Testis (tissue), 2 donors: ENCODE measurements at regions not wholly inside any gene's neighbourhood (a gene's known extent, or its start where the extent isn't known, plus 50 kb on each side); places are given as distances from the start of the nearest gene placed in this dataset.

Source experiments
- DNase-seq: peaks from one replicate; pipeline ENCODE4 v3.0.0-alpha.2; 2019
- H3K27ac ChIP-seq, 2 donors: fragments of 200-600 bp; sonication (generic); one replicate each; pipeline ENCODE4 v1.5.1; 2019
- H3K27me3 ChIP-seq: fragments of 200-600 bp; sonication (generic); one replicate; pipeline ENCODE4 v1.5.1; 2019
- H3K36me3 ChIP-seq: fragments of 200-600 bp; sonication (generic); one replicate; pipeline ENCODE4 v1.5.1; 2017; ENCODE audit warnings: low read depth; ENCODE audit errors: missing control alignments
- H3K4me1 ChIP-seq: fragments of 200-600 bp; sonication (generic); one replicate; pipeline ENCODE4 v1.5.1; 2019
- H3K4me3 ChIP-seq, 2 donors: fragments of 200-600 bp; sonication (generic); one replicate each; pipeline ENCODE4 v1.5.1; 2017 to 2019
- H3K9me3 ChIP-seq: fragments of 200-600 bp; sonication (generic); one replicate; pipeline ENCODE4 v1.5.1; 2017
- CTCF ChIP-seq, 3 experiments: fragments of 450-650 bp in 2 of 3; fragments of 200-600 bp in 1 of 3; sonication (generic) in 1 of 3; IDR thresholded peaks; one replicate each; pipeline ENCODE4 v1.5.1; 2016 to 2019; ENCODE audit warnings: antibody characterized with exemption in 3 of 3, mild to moderate bottlenecking in 2 of 3, moderate library complexity in 1 of 3
- POLR2A ChIP-seq: fragments of 450-650 bp; IDR thresholded peaks from one replicate; pipeline ENCODE4 v1.6.1; 2017; ENCODE audit warnings: antibody characterized with exemption, mild to moderate bottlenecking, moderate library complexity
- WGBS, 2 donors: methylation state at CpG; one replicate each; pipeline ENCODE4 v1.1.5; 2018; 5-methylcytosine and 5-hydroxymethylcytosine counted together
- intact Hi-C: fragments of 100-400 bp; cut with DNase I; formaldehyde crosslinking; loops from one replicate; pipeline ENCODE4 v1.15.1; 2023; ENCODE audit warnings: low total_unique reads

- Histone ChIP-seq H3K36me3 (no peaks in the 10 kb centered on the region), H3K27ac (no peak overlapping the region), H3K9me3 (no peaks in the 10 kb centered on the region), H3K4me1 (no peaks in the 10 kb centered on the region), H3K27me3 (no peaks in the 10 kb centered on the region), H3K4me3 (no peak overlapping the region)
- intact Hi-C loops, result no loop called here
- DNase-seq, result no peak
- 51 to 66% methylated on average over 1 of the region's 1 CpG for WGBS, 2 donors
- TF ChIP-seq CTCF (IDR thresholded peaks at IDR 0.05) (no peak), POLR2A (no peak)
Observed at GRCh38 chr13:62185631-62186255, 770.1 kb upstream of the PCDH20 start.

GRCh38 chr13:62176051-62176450 lies 760.4 kb upstream of the PCDH20 start:
- intact Hi-C loops, result no loop called here
- 88 to 92% methylated on average over 3 of the region's 3 CpGs for WGBS, 2 donors
- Histone ChIP-seq H3K9me3 (no peaks in the 10 kb centered on the region), H3K27ac (no peak overlapping the region), H3K27me3 (no peaks in the 10 kb centered on the region), H3K36me3 (no peaks in the 10 kb centered on the region), H3K4me3 (no peak overlapping the region), H3K4me1 (no peaks in the 10 kb centered on the region)
- no peak for DNase-seq
- TF ChIP-seq POLR2A (no peak), CTCF (IDR thresholded peaks at IDR 0.05) (no peak)

- TF ChIP-seq POLR2A (no peak), CTCF (IDR thresholded peaks at IDR 0.05) (no peak)
Observed at GRCh38 chr13:62173958-62174357, 758.3 kb upstream of the PCDH20 start.

GRCh38 chr13:62171697-62172096 lies 756.0 kb upstream of the PCDH20 start:
- Histone ChIP-seq H3K27ac (no peak overlapping the region), H3K9me3 (no peaks in the 10 kb centered on the region), H3K27me3 (no peaks in the 10 kb centered on the region), H3K4me3 (no peak overlapping the region), H3K4me1 (no peaks in the 10 kb centered on the region), H3K36me3 (no peaks in the 10 kb centered on the region)
- intact Hi-C loops, result no loop called here
- 66 to 87% methylated on average over 2 of the region's 2 CpGs for WGBS, 2 donors
- no peak for DNase-seq
- no peak for TF ChIP-seq POLR2A
- TF ChIP-seq CTCF (IDR thresholded peaks at IDR 0.05), result no peak

More at GRCh38 chr13:62173958-62174357, 758.3 kb upstream of the PCDH20 start:
- no peaks in the 10 kb centered on the region for H3K36me3 ChIP-seq
- H3K9me3 ChIP-seq, result no peaks in the 10 kb centered on the region
- no peak overlapping the region for H3K27ac ChIP-seq
- no peak overlapping the region for H3K4me3 ChIP-seq
- H3K4me1 ChIP-seq, result no peaks in the 10 kb centered on the region
- no peaks in the 10 kb centered on the region for H3K27me3 ChIP-seq
- intact Hi-C loops, result no loop called here
- DNase-seq, result no peak

GRCh38 chr13:62168891-62169290 lies 753.2 kb upstream of the PCDH20 start:
- TF ChIP-seq CTCF (IDR thresholded peaks at IDR 0.05) (no peak), POLR2A (no peak)
- 95 to 100% methylated on average over 4 to 13 of the region's 13 CpGs for WGBS, 2 donors
- Histone ChIP-seq H3K4me3 (no peak overlapping the region), H3K9me3 (no peaks in the 10 kb centered on the region), H3K4me1 (no peaks in the 10 kb centered on the region), H3K27ac (no peak overlapping the region), H3K36me3 (no peaks in the 10 kb centered on the region), H3K27me3 (no peaks in the 10 kb centered on the region)
- intact Hi-C loops, result no loop called here
- DNase-seq, result no peak
